ENCODE measurements at regions not wholly inside any gene's neighbourhood (a gene's known extent, or its start where the extent isn't known, plus 50 kb on each side); places are given as distances from the start of the nearest gene placed in this dataset.

DNA sequence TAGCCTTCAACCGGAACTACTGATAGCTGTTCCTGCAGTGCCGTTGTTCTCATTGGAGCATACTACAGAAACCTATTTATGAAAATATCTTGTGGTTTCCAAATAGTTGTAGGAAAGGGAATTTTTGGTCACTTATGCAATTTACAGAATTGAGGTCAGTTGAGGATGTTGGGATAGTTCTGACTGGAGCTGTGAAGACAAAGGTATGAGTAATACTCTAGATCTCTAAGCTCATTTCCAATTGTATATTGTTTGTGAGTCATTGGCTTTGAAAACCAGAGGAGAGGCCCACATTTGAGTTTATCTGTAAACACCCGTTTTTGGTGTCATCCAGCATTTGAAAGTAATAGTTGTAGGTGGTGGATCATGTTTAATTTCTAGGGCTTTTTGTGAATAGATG is 561.3 kb upstream of the WWC1 start:
- DNase-seq, result no peak

- no peak for DNase-seq
These were observed 560.8 kb upstream of the WWC1 start for GRCh38 chr5:167730656-167731055.

GRCh38 chr5:167731951-167732350 is 559.5 kb upstream of the WWC1 start:
- no peak for DNase-seq

DNA sequence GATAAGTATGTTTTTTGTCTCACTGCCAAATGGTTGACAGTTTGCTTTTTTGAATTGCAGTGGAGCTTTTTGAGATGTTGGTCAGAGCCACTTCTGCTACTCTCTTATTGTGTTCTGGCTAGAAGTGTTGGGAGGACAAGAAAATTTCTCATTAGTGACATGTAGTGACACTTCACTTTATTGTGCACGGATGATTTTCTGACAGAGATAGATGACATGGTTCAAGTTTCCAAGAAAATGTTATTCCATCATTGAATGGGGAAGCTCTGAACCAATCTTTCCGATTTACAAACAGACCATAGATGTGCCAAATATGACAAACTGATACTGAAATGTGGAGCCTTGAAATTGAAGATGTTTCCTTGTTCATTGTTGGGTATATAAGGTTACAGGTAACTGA is 558.9 kb upstream of the WWC1 start:
- no peak for DNase-seq

DNA sequence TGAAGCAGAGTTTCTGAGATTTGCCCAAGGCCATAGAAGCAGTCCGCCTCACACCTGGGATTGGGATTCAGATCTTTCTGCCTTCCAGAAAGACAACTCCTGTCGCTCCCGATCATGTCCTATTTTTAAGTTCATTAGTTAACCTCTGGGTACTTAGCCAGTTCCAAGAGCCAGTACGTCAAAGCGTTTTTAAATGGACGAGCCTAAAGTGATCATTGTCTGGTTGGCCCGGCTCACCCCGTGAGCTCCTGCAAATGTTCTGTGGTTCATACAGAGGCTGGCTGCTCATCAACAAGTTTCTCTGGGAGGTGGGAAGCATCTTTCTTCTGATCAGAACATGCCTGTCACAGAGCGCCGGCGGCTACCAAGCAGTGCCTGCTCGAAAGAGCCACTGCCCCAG is 554.5 kb upstream of the WWC1 start:
- DNase-seq, result no peak

DNA sequence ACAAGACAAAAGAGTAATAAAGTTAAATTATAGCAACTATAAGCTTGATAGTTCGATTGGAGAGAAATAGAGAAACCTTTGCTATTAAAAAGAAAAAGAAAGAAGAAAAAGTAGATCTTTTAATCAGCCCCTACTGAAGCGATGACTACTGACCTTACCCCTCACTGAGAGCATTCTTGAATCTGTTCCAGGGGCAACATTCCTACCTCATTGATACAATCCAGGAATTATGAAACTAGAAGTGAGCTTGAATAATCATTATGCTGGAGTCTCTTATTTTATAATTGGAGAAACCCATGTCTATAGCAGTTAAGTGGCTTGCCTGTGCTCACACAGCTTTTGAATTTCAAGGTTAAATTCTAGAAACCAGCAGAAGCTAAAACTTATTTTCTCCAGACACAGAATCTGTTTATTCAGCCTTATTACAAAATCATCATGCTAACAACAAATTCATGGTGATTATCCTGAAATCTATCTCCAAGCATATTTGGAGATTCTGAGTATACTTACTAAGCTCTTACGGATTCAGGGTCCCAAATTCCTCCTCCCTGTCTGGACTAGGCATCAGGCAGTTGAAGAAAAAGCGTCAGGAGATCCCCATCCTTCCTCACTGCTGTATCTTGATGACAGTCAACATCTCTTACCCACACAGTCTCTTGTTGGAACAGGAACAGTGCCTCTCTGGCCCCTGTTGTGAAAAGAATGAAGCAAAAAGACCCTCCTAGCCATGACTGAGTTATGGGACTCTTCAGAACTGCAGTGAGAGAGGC is 547.6 kb upstream of the WWC1 start:
- DNase-seq, result no peak

DNA sequence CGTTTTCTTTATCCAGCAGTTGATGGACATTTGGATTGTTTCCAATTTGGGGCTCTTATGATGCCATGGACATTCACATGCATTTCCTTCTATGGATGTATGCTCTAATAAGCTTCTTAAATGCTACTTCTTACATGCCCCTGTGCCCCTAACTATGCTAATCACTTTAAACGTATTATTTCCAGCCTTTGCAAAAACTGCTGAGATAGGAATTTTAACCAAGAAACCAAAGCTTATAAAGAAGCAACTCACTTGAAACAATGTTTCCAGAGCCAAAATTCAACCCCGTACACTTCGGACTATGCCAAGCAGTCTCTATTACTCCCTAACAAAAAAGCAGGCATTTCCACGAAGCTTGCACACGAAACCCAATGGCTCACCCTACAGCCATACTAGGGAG is 545.6 kb upstream of the WWC1 start:
- DNase-seq, result no peak

DNA sequence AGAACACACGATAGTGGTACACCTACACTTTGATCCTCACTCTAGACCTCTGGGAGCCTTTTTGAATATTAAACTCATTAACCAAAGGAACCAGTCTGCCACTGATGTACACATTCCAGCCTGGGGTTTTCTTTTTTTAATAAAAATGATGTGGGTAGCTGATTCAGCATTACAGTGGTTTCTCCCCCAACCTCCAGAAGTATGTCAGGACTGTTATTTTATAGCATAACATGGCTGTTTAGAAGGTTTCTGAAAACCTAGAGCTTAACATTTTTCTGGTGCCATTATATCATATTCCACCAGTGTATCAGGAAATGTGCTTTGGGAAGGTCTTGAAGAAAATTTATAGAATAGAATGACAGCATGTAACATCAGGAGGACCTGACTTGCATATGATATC is 540.9 kb upstream of the WWC1 start:
- DNase-seq, result no peak

- no peak for DNase-seq
These were observed 538.5 kb upstream of the WWC1 start for GRCh38 chr5:167752936-167753335.

DNA sequence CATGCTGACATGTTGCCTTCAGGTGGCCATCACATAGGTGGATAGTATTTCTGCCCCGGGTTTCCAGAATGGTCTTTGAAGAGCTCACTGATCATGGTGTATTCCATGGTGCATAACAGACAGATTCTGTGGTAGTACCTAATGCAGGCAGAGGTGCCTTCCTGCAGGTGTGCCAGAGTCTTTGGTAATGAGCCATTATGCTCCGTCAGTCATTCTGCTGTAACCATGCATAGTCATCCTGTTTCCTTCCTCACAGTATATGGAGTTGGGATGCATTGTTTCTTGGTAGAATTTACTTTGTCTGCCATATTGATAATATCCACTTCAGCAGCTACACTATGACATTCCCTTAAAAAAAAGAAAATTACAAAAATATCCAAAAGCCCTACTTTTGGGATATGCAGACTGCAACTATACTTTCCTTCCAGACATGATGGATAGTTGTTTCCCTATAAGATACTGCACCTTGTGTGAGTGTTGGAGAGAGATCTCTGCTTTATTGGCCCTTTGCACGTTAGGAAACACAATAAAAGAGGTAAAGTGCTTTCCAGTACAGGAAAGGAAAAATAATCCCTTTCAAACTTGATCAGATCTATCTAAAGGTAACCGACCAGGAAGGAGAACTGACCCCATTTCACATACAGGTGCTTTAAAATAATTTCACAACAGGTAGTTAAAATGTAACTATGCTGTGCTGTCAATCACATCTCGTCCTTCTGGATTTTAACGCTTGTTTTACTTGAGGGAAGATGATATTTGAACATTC is 537.5 kb upstream of the WWC1 start:
- DNase-seq, result no peak

GRCh38 chr5:167754501-167755021 is 536.9 kb upstream of the WWC1 start:
- DNase-seq, result no peak

- DNase-seq, result no peak
These were observed 536.0 kb upstream of the WWC1 start for GRCh38 chr5:167755420-167755819.

DNA sequence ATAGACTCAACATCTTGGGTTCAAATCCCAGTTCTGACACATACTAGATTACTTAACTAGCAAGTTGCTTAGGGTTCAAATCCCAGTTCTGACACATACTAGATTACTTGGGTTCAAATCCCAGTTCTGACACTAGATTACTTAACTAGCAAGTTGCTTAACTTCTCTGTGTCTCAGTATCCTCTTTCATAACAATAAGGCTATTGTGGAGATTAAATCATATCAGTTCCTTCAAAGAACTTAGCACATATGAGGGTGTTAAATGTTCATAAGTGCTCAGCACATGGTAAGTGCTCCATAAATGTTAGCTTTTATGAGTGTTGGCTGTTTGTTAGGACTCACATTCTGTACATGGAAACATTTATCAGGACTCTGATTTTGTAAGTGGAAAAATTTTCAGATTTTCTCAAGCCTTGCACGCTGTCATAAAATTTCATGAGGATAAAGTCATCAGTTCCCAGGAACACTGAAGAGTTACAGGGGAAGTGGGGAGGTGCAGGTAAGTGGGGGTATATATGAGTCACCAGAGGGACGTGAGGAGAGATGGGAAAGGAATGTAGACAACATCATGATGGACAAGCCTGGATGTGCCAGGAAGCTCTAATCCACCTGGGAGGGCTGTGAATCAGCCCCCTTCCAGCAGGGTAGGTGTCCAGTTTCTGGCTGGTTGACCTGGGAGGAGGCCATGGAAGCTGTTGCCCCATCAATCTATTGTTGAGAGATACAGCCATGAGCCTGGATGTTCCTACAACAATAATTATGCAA is 532.2 kb upstream of the WWC1 start:
- DNase-seq, result no peak

- no peak for DNase-seq
These were observed 527.7 kb upstream of the WWC1 start for GRCh38 chr5:167763772-167764171.

DNA sequence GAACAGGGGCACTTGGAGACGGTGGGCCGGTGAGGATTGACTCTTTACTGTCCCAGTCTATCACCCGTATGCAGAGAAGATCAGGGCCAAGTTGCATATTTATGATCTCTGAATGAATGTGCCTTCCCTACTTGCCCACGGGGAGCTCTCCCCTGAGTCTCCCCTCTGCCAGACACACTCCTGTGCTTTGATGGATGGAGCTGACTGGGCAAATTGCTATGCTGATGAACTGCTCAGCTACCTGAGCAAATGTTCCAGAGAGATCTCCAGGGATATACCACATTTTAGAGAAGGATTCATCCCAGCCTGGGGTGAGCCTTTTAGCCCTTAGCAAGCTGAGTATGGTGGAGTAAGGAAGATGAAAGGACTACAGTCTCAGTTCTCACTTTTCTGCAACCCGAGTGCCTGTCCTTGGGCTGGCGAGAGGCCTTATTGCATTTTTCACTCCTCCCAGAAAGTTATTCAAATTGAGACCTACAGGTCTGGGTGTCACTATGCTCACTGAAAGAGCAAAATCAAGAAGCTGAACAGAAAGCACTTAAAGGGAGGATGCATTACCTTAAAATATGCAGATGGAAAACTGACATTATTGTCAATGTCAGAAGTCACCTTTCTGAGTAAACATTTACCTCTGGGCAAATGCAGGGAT is 526.7 kb upstream of the WWC1 start:
- DNase-seq, result no peak

DNA sequence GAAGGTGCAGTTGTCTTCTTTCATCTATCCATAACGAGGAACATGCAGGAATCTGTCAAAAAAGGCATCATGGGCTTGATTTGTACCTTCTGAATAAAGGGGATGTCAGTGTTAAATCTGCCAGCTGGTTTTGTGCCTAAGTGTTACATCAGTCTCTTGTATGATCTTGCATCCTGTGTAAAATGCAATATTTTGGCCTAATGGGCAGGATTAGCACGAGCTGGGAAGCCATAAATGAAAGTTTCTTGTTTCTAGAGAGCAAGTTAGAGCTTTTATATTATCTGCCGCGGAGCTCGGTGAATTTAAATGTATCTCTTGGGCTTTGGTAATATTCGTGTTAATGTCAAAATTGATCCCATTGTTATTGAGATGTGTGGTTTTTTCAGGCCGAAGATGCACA is 526.1 kb upstream of the WWC1 start:
- no peak for DNase-seq

DNA sequence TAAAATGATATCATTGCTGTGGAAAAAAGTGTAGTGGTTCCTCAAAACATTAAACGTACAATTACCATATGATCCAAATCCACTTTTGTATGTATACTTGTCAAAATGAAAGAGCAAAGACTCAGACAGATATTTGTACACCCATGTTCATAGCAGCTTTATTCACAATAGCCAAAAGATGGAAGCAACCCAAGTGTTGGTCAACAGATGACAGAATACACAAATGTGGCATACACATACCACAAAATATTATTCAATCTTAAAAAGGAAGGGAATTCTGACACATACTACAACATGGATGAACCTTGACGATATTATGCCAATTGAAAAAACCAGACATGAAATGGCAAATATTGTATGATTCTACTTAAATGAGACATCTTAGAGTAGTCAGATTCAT is 524.5 kb upstream of the WWC1 start:
- no peak for DNase-seq

DNA sequence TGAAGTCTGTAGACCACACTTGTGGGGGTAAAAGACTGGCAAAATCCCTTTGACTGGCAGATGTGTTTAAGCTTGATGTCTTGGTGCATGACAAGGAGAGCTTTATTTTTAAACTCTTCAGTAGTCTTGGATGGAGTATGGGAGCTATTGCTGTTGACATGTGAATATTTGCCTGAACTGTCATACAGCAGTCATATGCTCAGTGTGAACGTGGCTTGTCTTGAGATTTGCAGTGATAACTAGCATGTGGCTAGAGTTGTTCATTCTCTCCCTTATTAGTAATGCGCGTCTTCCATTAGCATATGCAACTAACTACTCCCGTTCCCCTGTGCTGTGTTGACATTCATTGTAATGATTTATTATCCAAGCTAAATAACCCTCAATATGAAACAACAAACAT is 523.6 kb upstream of the WWC1 start:
- DNase-seq, result no peak

- no peak for DNase-seq
These were observed 521.5 kb upstream of the WWC1 start for GRCh38 chr5:167769846-167770413.

- DNase-seq, result no peak
These were observed 521.0 kb upstream of the WWC1 start for GRCh38 chr5:167770461-167770860.

DNA sequence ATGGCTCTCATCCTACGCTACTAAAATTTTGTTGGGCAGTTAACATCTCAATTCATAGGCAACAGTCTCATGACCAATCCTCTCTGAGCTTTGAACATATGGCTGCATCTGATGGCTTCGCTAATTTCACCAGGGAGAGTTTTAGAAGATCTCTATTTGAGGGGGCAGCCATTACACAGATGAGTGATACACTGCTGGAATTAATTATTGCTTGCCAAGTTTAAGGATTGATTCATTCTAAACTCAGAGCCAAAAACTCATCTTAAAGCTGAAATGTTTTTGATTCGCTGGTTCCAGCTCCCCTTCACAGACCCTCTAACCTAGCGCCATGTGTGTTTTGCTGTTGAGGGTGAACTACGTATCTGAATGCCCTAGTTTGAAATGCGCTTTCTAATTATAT is 519.9 kb upstream of the WWC1 start:
- no peak for DNase-seq

DNA sequence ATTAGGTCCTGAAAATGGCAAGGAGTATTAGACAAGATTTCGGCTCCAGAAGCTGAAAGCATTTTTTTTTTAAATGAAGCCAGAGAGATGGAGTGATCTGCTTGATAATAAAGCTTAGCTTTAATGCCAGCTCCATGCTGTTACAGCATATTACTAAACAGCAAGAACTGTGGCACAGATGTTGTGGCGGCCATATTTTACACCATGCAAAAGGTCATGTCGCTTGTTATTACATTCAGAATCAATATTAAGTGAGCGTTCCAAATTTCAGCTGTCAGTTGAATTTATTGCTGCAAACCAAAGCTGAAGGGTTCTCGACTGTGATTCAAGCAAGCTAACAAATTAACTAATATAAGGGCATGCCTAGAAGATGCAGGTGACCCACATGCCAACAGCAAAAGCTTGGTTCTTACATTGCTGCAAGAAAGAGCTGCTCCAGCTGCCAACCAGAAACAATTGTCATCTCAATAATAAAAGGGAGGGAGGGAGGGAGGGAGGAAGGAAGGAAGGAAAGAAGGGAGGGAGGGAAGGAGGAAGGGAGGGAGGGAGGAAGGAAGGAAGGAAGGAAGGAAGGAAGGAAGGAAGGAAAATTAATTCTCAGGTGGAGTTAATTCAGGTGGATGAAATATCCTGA is 517.7 kb upstream of the WWC1 start:
- DNase-seq, result no peak

Measured in SIG-M5 (cell line).